ENCODE measurements at regions not wholly inside any gene's neighbourhood (a gene's known extent, or its start where the extent isn't known, plus 50 kb on each side); places are given as distances from the start of the nearest gene placed in this dataset.

- TF ChIP-seq CTCF (conservative IDR thresholded peaks at IDR 0.05 in 1 of 2, IDR thresholded peaks at IDR 0.05 in 1 of 2; ENCODE audit: low read depth in 1 of 2, low read length in 2 of 2): no peak
- TF ChIP-seq EZH2 (IDR thresholded peaks at IDR 0.05; ENCODE audit: low read length, missing control alignments): no peak
Measured at GRCh38 chr6:33904050-33904746, 100.4 kb upstream of the MLN start.

All from fibroblast of lung (primary cell).